Stimulated activated CD8-positive, alpha-beta memory T cell treated with anti-CD3 and anti-CD28 coated beads, Interleukin-7, amount 100 ng/mL, for 1 hour (primary cell): ENCODE measurements at regions not wholly inside any gene's neighbourhood (a gene's known extent, or its start where the extent isn't known, plus 50 kb on each side); places are given as distances from the start of the nearest gene placed in this dataset.

ENCODE experiments used
- DNase-seq, 2 donors: peaks; one replicate each; pipeline ENCODE4 v3.0.0-alpha.2; 2020; ENCODE audit warnings: low read depth in 2 of 2

DNA sequence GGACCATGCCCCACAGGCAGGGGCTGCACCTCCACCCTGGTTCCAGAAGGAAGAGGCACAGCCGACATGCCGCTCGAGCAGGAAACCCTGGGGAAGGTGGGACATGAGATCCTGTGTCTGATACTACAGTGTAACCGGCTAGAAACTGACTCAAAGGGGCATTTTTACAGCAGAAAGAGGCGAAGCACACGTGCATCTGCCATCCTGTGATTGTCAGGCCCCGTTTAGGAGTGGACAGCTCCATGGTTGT is 62.7 kb downstream of the SIK1 start:
- no peak for DNase-seq

DNA sequence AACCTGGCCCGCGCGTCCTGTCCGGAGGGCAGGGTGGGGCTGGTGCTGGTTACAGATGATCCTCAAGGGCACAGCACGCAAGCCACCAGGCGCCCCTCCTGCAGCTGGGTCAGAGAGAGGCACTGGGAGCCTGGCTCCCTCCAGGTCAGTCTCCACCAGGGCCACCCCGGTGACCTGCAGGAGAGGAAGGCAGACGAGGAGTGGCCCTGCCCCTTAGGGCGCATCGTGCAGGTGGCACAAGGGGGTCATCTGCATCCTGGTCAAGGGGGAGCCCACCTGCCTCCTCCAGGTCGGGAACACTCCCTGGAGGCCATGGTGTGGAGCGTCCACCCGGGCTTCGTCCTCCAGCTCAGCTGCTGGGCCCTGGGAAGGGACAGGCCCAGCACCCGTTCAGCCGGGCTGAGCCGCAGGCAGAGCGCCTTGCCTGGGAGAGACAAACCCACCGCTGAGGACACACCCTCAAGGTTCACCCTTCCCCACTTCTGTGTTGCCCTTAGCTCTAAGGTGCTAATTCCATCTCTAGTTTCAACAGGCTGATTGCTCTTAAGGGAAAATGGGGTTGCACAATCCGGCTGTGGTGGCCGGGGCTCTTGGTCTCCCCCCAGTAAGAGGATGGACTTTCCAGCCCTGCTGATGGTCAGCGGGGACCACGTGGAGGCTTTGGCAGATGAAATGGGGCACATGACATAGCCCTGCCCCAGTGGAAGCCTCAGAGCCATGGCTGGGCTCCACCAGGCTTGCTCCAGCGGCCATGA is 63.2 kb downstream of the SIK1 start:
- no peak for DNase-seq

DNA sequence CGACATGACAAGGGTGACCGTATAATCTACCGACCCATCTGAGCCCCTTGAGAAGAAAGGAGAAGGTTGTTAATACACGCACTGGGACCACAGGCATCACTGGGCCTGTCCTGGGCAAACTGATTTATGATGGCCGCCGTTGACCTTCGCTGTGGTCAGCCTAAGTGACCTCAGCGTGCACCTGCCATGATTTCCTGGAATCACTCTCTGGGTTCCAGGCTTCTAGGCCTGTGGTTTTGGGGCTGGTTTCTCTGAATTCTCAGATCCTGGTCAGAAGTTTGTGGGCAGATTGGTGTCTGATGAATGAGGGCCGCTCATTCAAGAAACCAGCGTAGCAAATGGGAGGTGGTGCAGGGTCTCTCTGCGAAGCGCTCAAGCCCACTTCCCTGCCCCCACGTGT is 64.0 kb downstream of the SIK1 start:
- no peak for DNase-seq

DNA sequence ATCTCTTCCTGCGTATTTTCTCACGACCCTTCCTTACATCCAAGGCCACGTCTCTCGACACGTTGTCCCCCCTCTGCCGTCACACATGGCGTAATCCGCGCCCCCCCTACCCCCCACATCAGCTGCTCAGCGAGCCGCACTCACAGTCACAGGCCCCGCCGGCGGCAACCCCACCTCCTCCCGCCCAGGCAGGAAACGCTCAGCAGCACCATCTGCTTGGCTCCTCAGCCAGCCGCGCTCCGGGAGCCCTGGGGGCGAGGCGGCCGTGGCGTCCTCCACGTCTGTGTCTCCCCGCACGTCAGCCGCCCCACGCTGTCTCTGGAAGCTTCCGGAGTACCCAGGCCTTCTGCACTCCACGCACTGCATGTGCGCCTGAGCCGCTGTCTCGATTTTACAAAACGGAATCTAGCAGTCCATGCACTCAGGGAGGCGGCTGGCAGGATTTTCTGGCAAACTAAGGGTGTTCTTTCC is 64.6 kb downstream of the SIK1 start:
- DNase-seq: peak; percentile 51 to 54

DNA sequence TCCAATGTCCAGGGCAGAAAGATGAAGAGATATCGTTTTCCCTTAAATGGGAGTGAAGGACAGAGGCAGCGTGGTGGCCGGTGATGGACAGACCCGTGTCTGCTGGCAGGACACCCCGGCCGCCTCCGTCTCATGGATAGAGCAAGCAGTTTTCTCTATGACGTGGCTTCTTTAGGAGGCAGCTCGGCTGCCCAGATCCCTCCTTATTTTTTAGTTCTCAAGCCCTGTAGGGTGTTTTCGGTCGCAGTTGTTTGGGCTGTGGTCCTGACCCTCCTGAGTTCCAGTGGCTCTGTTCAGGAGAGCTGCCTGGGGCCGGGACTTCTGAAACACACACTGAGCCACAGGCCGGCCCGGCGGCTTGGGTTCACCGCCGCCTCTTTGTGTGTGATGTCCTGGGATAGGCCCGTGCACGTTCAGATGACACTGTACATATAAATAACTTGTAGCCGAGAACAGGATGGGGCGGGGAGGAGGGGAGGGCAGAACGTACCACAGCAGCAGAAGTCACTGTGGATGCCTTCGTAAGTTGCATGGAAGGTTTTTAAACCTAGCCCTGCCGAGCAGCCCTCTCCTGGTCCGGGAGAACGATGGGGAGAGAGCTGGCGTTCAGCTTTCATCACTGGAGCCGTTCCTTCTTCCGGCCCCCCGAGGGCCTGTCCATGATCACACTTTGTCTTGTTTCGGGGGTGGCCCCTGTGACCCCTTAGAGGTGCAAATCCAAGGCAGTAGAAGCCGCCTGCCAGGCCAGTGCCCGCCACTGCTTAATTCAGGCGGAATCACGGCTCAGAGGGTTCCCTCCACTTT is 65.2 kb downstream of the SIK1 start:
- DNase-seq: no peak

DNA sequence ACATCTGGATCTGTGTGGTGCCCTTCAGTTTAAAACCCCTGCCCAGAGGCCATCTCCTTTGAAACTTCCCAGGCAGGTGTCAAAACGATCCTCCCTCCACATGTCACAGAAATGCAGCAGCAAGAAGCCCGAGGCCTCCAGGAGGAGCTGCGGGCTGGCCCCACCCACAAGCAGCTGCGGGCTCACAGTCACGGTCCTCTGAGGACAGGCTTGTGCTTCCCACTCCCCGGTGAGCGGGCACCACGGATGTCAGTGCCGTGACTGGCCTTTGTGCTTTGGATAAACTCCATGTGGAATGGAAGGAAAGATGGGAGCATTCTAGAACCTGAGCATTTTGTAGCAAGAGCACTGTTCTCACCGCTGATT is 65.8 kb downstream of the SIK1 start:
- DNase-seq: no peak

DNA sequence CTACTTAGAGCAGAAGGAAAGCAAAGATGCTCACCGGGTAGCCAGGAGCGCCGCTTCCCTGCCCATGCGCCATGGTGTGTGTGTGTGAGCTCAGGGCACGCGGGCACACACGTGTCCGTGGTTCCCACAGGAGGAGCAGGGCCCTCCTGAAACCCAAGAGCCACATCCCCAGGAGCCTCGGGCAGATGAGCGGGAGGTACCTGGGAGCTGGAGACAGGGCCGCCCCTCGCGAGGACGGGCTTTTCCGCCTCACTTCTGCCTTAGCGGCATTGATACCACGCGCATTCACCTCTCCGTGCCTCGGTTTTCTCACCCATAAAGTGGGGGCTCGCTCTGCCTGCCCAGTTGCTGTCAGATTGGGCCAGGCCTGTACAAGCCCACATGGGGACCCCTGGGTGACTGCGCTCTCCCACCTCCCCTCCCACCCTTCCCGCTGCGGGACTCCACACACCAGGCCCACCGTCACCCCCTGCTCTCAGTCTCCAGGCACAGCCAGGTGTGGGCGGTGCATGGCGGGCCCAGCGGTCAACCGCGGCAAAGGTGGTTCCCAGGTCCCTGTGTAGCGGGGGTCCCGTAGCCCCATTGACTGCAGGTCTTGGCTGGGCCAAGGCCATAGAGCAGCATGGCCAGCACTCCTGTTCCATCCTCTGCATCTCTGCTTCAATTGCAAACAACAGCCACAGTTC is 66.3 kb downstream of the SIK1 start:
- no peak for DNase-seq

DNA sequence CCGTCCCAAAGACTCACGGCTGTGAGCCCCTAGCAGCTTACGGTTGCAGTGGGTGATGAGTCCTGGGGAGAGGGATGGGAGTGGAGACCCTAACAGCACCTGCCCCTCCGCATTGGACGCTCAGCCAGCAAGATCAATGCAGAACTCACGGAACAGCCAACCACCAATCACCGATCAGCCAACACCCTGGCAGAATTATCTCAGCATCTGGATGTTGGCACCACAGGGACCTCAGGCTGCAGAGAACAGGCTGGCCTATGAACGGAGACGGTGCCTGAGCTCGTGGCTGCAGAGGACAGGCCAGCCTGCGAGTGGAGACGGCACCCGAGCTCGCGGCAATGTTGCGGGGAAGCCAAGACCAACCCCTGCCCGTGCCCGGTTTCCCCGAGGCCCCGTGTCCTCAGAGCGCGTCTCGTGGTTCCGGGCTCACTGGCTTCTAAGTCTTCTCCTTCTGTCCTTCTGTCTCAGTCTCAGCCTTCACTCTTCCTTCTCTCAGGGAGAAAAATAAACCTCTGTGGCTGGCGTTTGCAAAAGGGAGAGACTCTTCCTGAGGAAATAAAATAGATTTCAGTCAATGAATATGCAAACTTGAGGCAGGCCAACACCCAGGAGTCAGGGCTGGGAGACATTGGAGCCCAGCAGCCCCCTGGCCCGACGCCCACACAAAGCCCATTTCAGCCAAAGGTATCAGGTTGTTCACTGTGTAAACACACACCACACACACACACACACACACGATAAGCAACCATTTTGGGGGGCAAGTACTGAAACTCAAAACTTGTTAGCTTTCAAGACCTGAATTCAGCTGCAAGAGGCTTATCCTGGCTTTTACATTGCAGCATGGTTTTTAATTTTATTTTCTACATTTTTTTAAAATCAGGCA is 67.8 kb downstream of the SIK1 start:
- no peak for DNase-seq

DNA sequence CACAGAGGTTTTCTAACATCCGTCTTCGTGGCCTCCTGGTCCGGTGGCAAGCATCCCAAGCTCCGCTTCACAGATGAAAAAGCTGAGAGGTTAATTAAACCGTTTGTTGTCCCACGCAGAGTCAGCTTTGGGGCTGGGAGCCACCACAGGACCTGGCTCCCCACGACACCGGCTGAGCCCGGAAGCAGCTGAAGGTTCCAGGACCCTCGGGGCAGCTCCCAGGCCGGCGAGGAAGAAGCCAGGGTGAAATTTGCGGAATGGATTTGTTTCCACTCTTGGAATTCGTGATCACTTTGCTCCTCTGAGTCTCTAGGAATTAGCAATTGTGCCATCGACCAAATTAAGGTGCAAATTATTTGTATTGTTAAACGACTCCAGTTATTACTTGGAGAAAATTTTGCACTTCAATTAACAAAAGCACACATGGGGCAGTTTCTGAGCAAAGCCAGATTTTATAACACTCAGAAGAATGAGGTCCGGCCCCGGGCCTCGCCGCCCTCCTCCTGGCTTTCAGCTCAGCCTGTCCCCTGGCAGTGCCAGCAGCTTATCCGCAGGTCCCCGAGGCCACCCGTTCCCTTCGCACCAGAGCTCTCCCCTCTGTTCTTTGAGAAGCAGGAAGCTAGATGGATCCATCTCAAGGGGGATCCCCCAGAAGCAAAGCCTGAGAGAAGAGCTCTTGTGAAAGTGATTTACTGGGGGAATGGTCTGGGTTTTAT is 69.1 kb downstream of the SIK1 start:
- no peak for DNase-seq

DNA sequence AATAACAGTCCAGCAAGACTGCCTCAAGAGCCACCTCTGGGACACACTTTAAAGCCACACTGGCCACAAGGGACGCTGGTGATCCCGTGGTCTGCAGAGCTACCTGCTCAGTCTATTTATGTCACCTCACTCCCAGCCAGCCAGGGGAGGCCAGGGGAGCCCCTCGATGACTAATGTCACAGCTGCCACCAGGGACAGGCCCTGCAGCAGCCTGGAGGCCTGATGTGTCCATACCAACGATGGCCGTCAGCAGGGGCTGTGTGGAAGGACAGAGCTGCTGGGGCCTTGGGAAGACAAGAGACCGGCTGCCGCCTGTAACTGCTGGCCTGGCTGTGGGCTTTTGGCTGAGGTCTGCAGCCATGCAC is 71.0 kb downstream of the SIK1 start:
- DNase-seq: no peak

DNA sequence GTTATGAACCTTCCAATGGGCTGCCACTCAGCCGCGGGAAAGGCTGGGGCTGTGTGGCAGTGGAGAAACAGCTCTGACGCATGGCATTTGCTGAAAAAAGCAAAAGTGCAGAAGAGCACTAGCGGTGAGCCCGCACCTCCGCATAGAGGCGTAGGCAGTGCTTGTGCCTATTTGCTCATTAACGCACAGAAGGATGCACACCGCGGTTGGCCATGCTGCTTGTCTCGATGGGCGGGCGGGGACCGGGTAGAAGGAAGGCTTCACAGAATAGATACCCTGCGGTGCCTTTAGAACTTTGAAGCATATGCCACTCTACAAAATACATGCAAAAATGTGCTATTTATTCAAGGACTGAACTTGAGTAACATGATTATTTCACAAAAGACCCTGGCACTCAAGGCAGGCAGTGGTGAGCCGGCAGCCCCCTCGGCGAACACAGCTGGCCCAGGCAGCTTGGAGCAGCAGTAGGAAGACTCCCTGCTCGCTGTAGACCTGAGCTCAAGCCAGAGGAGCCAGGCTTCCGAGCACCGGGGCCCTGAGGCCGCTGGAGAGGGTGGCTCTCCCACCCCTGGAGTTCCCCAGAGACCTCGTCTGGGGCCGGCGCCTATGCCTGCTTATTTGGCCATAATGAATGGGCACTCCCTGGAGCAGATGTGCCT is 71.5 kb downstream of the SIK1 start:
- DNase-seq: no peak

DNA sequence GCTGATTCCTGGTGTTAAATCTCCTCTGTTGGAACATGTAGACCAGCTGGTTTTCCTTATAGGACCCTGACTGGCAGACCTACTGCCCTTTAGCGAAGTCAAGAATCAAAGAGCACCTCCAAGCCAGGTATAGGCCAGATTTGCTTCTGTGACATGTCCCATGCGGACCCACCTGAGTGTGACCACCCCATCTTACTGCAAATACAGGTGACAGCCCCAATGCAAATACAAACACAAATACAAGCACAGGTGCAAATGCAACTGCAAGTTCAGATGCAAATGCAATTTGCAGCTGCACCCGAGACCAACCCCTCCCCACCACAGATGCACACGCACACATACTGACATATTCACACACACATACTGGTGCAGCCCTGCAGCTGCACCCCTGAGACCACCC is 72.3 kb downstream of the SIK1 start:
- DNase-seq: no peak

DNA sequence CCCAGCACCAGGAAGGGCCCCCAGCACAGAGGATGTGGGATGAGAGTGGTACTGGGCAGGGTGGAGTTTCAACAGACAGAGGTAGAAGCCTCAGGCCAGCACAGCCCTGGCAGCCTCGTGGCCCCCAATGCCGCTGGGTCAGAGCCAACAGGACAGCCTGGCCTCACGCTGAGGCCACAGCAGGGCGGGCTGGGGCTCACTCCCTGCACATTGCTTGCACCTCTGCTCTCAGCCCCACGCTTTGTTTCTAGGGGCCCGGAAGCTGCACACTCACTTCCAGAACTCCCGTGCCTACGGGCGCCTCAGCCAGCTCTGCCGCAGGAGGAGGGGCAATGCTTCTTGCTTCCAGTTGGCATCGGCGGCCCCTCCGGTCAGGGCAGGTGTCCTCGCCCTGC is 72.9 kb downstream of the SIK1 start:
- DNase-seq: no peak

DNA sequence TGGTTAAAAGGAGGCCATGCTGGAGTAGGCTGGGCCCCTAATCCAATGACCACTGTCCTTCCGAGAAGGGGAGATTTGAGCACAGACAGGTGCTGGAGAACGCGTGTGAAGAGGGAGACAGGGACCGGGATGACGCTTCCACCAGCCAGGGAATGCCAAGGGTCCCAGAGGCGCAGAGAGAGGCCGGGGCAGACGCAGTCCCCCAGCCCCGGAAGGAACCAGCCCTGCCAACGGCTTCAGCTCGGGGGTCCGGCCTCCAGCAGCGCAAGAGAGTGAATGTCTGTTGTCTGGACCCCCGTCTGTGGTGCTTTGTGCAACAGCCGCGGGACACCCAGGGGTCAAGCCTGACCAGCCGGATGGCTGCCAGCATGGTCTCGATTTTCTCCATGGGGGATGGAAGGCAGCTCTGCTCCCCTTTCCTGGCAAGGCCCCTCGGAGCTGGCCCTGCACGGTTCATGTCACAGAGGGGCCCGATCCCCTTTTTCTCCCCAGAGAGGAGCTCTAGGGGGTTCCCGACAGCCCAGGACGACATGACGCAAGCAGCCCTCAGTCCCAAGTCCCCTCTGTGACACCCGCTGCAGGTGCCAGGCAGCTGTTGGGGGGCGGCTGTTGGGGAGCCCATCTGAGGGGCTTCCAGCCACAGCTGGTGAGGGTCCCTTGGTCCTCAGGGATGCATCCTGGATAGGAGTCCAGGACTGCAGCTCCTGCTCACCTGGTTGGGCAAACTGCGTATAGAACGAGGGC is 73.5 kb downstream of the SIK1 start:
- DNase-seq: no peak

DNA sequence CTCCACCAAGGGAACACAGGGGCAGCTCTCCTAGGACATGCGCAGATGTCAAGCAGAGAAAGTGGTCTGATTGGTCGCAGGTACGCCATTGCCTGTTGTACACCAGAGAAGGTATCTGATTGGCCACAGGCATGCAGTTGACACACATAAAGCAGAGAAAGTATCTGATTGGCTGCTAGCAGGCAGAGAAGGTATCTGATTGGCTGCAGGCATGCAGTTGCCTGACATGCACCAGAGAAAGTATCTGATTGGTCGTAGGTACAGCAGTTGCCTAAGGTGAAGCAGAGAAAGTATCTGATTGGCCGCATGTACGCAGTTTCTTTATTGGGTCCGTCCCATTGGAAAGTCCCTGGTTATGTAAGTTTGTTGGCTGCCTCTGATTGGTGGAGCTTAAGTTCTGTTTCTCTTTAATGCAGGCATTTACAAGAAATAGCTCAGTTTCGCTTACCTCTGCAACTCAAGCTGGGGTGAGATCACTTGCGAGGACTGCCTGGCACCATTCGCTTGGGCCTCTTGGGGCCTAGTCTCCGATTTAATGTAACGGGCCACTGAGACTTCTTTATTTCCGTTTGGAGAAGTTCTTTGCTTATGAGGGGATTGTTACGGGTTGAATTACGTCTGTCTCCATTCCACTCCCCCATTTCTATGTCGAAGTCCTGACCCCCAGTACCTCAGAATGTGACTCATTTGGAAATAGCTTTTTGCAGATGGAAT is 74.2 kb downstream of the SIK1 start:
- DNase-seq: no peak

DNA sequence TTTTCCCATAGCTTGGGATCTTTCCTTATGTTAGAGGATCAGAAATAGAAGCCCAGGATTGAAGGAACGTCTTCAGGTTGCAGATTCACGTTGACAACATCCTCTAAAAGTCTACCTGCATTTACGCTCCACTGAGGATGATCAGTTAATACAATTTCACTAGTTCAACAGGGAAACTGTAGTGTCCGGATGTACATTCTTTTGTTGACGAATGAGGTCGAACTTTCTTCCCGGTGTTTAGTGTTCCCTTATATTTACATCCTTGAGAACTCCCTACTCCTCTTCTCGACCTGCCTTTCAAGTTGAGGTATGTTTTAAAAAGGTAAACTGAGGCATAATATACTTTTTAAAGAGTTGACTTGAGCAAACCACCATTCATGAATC is 74.8 kb downstream of the SIK1 start:
- no peak for DNase-seq

DNA sequence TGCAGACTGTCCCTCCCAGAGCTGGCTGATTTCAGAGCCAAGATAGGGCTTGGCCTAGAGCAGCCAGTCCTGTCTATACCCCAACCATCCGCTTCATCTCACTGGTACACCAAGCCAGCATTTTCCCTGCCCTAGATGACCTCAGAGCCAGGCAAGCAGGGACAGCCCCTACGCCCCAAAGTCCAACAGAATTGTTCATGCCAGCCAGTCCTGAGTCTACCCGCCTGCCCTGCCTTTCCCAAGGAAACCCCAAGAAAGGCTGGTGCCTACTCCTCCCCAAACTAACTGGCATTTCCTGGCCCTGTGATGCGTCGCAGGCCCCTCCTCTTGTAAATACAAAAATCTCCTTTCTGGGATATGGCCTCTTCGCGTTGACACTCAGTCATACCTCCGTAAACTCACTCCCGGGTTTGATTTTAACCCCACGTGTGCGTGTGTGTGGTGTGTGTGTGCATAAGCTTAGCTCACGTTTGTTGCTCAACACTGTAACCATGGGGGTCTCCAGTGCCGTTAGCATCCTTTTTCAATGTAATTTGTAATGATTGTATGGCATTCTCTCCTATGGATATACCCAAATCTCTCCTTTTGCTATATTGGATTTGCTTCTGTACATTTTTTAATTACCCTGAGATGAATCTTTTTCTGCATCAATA is 75.3 kb downstream of the SIK1 start:
- DNase-seq: no peak

DNA sequence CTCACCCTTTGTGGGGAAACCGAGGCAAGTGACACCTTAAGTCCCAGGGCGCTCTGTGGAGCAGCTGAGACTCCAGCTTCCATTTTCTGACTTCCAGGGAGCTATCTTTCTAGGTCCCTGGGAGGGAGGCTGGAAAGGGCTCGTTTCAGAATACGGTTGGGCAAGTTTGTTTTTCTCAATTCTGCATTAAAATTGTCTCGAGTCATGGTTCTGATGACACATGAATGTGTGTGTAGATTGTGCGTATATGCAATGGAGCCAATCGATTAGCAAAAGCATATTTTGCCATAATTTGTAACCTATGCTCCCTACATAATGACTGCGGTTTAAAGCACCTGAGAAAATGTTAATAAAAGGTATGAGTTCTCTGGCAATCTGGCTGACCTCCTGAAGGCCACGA is 77.3 kb downstream of the SIK1 start:
- DNase-seq: no peak

DNA sequence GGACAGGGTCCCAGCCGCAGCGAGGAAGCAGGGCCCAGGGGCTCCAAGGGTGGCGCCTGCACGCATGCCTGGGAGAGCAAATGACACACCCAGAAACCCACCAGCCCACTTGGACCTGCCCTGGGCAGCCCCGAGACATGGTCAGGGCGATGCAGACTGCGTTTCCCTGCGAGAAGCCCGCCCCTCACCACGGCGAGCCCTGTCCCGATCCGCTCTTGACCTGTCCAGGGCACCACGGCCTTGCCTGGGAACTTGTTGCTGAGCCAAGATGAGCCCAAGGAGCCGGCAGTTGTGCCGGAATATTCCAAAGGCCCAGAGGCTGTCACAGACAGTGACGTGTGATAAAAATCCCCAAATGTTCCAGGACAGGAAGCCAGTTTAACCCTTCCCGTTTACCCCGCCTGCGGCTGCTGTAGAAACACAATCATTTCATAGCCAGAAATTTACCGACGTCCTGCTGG is 78.1 kb downstream of the SIK1 start:
- no peak for DNase-seq
